ENCODE measurements at regions not wholly inside any gene's neighbourhood (a gene's known extent, or its start where the extent isn't known, plus 50 kb on each side); places are given as distances from the start of the nearest gene placed in this dataset.

GRCh38 chr16:31694461-31694860 is 166.8 kb downstream of the AHSP start:
- no peak for TF ChIP-seq EZH2 (IDR thresholded peaks at IDR 0.05; ENCODE audit: borderline replicate concordance, low read length)
- TF ChIP-seq CTCF (conservative IDR thresholded peaks at IDR 0.05 in 1 of 2, IDR thresholded peaks at IDR 0.05 in 1 of 2; ENCODE audit: extremely low read depth in 1 of 2, insufficient read depth in 1 of 2, low read depth in 1 of 2, low read length in 2 of 2): no peak

Data from mammary epithelial cell (primary cell).